Stimulated activated naive B cell treated with anti-CD40 and anti-IgM and Interleukin-4, amounts not matched to agents 10 μg/mL and 1 μg/mL and 100 μg/mL, for 72 hours (primary cell): ENCODE measurements at regions not wholly inside any gene's neighbourhood (a gene's known extent, or its start where the extent isn't known, plus 50 kb on each side); places are given as distances from the start of the nearest gene placed in this dataset.
"Not testable (repeated sequence)": the region's sequence is repeated elsewhere in the genome, so short reads cannot be mapped to it uniquely, and the experiment has no call there.

Source experiments
- ATAC-seq, 2 donors: fragments of 150-1000 bp; cut with Tn5 transposase; replicated peaks; 2 replicates each; pipeline ENCODE4 v1.10.0; 2021; ENCODE audit warnings: moderate library complexity in 1 of 2
- DNase-seq: peaks from one replicate; pipeline ENCODE4 v3.0.0; 2021
- H3K27ac Mint-ChIP-seq: one replicate; pipeline ENCODE4 v1.8.0; 2022; ENCODE audit warnings: mild to moderate bottlenecking, mixed read lengths
- H3K27me3 Mint-ChIP-seq, 2 donors: one replicate each; pipeline ENCODE4 v1.8.0; 2022; ENCODE audit warnings: mixed read lengths in 2 of 2
- H3K36me3 Mint-ChIP-seq, 2 donors: one replicate each; pipeline ENCODE4 v1.8.0; 2022; ENCODE audit warnings: mixed read lengths in 2 of 2, mild to moderate bottlenecking in 1 of 2
- H3K4me1 Mint-ChIP-seq, 2 donors: one replicate each; pipeline ENCODE4 v1.8.0; 2022; ENCODE audit warnings: mixed read lengths in 2 of 2, mild to moderate bottlenecking in 1 of 2
- H3K4me3 Mint-ChIP-seq, 2 donors: one replicate each; pipeline ENCODE4 v1.8.0; 2022; ENCODE audit warnings: mild to moderate bottlenecking in 2 of 2, mixed read lengths in 2 of 2, moderate library complexity in 1 of 2
- H3K9me3 Mint-ChIP-seq, 2 donors: one replicate each; pipeline ENCODE4 v1.8.0; 2022; ENCODE audit warnings: mixed read lengths in 2 of 2, mild to moderate bottlenecking in 1 of 2

DNA sequence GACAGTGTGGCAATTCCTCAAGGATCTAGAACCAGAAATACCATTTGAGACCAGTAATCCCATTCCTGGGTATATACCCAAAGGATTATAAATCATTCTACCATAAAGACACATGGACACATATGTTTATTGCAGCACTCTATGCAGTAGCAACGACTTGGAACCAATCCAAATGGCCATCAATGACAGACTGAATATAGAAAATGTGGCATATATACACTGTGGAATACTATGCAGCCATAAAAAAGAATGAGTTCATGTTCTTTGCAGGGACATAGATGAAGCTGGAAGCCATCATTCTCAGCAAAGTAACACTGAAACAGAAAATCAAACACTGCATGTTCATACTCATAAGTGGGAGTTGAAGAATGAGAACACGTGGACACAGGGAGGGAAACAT lies 91.7 kb downstream of the VPREB1 start:
- not testable (repeated sequence) for H3K9me3 Mint-ChIP-seq, H3K36me3 Mint-ChIP-seq, H3K4me3 Mint-ChIP-seq, H3K27ac Mint-ChIP-seq, ATAC-seq, H3K4me1 Mint-ChIP-seq, DNase-seq
- peaks cover 23 to 36% of the 10 kb centered on the region in 2 donors for H3K27me3 Mint-ChIP-seq

GRCh38 chr22:22338778-22339177 lies 94.2 kb downstream of the VPREB1 start:
- not testable (repeated sequence) for H3K36me3 Mint-ChIP-seq, H3K9me3 Mint-ChIP-seq, H3K4me3 Mint-ChIP-seq, DNase-seq, ATAC-seq, H3K27ac Mint-ChIP-seq
- H3K27me3 Mint-ChIP-seq, result peaks cover 14 to 23% of the 10 kb centered on the region in 2 donors
- peaks cover 9 to 13% of the 10 kb centered on the region in 2 donors for H3K4me1 Mint-ChIP-seq

DNA sequence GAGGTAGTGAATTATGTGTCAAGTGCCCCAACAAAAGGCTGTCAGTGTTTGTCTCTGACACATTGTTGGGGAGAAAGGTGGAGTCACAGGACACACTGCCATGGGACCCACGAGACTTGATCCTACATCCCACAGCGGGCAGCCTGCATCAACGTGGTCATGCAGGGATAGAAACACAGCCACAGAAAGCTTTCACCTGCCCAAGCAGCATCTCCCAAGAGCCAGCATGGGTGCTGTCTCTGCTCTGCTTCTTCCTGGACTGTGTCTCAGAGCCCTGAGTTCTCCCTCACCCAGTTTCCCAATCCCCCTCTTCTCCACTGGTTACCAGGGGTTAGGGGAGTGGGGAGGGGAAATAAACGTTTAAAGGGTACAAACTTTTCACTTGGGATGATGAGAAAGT lies 97.2 kb downstream of the VPREB1 start:
- Mint-ChIP-seq H3K27ac (no peak overlapping the region), H3K4me1 (peaks cover 20 to 21% of the 10 kb centered on the region in 2 donors), H3K4me3 (no peak overlapping the region), H3K9me3 (peaks cover 0 to 2% of the 10 kb centered on the region in 2 donors), H3K27me3 (no peaks in the 10 kb centered on the region), H3K36me3 (no peaks in the 10 kb centered on the region)
- DNase-seq, result no peak
- no peak for ATAC-seq

GRCh38 chr22:22342697-22343580 lies 98.4 kb downstream of the VPREB1 start:
- no peaks in the 10 kb centered on the region for H3K27me3 Mint-ChIP-seq
- ATAC-seq, result peak; percentile 64 to 67
- peak; percentile 17 for DNase-seq
- peaks cover 20 to 21% of the 10 kb centered on the region in 2 donors for H3K4me1 Mint-ChIP-seq
- peak overlapping the region in 1 of 2 donors; percentile 0 for H3K4me3 Mint-ChIP-seq
- H3K9me3 Mint-ChIP-seq, result no peaks in the 10 kb centered on the region
- H3K36me3 Mint-ChIP-seq, result no peaks in the 10 kb centered on the region
- peak overlapping the region; percentile 47 for H3K27ac Mint-ChIP-seq

GRCh38 chr22:22343581-22344296 lies 99.2 kb downstream of the VPREB1 start:
- peak overlapping the region in 1 of 2 donors; percentile 0 for H3K4me3 Mint-ChIP-seq
- DNase-seq, result peak; percentile 46
- peaks cover 20 to 21% of the 10 kb centered on the region in 2 donors for H3K4me1 Mint-ChIP-seq
- no peaks in the 10 kb centered on the region for H3K27me3 Mint-ChIP-seq
- peak; percentile 93 to 97 for ATAC-seq
- peak overlapping the region; percentile 47 for H3K27ac Mint-ChIP-seq
- no peaks in the 10 kb centered on the region for H3K36me3 Mint-ChIP-seq
- no peaks in the 10 kb centered on the region for H3K9me3 Mint-ChIP-seq

DNA sequence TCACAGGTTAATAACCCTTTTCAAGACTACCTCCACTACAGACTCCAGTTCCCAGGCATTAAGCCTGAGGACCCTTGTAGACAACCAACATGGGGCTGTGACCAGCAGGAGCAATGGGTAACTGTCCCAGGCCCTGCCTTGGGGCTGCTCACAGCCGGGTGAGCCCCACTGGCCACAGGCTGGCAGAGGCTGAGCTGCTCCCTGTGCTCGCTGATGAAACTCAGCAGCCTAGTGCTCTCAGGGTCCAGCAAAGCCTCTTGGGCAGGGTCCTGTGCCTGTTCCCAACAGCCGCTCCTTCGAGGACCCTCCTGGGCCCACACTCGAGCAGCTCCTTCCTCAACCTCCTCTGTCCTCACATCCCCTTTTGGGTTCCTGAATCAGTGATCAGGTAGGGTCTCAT lies 99.8 kb downstream of the VPREB1 start:
- no peak overlapping the region for H3K4me3 Mint-ChIP-seq
- no peak overlapping the region for H3K27ac Mint-ChIP-seq
- no peaks in the 10 kb centered on the region for H3K9me3 Mint-ChIP-seq
- DNase-seq (no peak), ATAC-seq (no peak)
- H3K36me3 Mint-ChIP-seq, result no peaks in the 10 kb centered on the region
- peaks cover 19 to 21% of the 10 kb centered on the region in 2 donors for H3K4me1 Mint-ChIP-seq
- no peaks in the 10 kb centered on the region for H3K27me3 Mint-ChIP-seq

- no peaks in the 10 kb centered on the region for H3K36me3 Mint-ChIP-seq
- H3K9me3 Mint-ChIP-seq, result no peaks in the 10 kb centered on the region
- no peak for ATAC-seq
Observed at GRCh38 chr22:22345781-22346180, 101.2 kb downstream of the VPREB1 start.

GRCh38 chr22:22346401-22347107 lies 102.0 kb downstream of the VPREB1 start:
- Mint-ChIP-seq H3K4me1 (peaks cover 21 to 22% of the 10 kb centered on the region in 2 donors), H3K9me3 (no peaks in the 10 kb centered on the region), H3K27me3 (no peaks in the 10 kb centered on the region), H3K4me3 (no peak overlapping the region), H3K27ac (no peak overlapping the region), H3K36me3 (no peaks in the 10 kb centered on the region)
- no peak for ATAC-seq
- no peak for DNase-seq

More at GRCh38 chr22:22345781-22346180, 101.2 kb downstream of the VPREB1 start:
- no peaks in the 10 kb centered on the region for H3K27me3 Mint-ChIP-seq
- no peak for DNase-seq
- H3K27ac Mint-ChIP-seq, result no peak overlapping the region
- H3K4me3 Mint-ChIP-seq, result no peak overlapping the region
- peaks cover 19 to 21% of the 10 kb centered on the region in 2 donors for H3K4me1 Mint-ChIP-seq

DNA sequence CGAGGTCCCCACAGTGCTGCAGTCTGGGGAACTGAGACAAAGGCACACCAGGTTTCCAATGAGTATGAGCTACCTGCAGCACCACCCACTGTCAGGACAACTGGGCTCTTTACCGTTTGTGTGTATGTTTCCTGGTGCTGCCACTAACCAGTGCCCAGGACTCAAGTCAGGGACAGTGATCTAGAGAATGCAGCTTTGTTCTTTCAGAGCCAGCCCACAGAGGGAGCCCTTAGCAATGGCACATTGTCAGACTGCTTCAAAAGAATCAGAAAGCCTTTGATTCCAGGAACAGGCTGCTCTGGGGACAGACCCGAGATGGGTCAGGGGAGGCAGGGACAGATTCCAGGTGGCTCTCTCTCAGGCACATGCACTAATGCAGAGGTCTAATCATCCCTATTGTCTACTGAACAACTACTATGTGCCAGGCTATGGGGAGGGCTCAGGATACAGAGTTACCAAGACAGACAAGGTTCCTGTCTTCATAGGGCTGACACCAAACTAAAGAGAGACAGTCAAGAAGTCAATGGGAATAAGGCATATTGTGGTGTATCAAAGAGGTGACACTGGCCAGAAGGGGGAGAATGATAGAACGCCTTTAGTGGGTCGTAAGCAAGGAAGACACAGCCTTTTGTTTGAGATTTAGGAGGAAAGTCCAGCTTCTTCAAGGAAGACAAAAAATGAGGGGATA lies 103.7 kb downstream of the VPREB1 start:
- no peak overlapping the region for H3K4me3 Mint-ChIP-seq

DNA sequence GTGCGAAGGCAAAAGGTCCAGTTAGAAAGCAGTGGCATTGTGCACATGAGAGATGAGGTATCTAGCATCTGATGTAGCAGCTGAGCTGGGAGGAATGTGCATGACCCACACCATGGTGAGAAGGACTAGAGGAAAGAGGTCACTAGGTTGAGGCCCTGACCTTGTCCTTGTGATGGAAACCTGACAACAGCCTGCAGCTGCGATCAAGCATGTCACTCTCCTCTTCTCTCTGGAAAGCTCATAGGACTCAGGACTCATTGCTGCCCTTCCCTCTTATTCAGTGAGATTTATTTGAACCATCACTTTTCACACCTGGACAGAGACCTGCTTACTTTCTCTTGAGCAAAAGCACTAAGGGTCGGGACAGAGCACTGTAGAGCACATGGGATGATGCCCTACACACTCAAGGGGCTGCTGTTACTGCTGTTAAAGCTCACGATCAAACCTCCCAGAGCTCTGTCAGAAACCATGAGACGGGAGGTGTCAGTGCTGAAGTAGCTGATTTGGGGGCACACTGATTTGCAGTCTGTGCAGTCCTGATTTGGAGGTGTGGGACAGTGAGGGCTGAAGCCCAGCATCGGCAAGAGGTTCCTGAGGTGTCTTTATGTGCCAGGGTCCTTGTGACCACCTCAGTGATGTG lies 104.3 kb downstream of the VPREB1 start:
- Mint-ChIP-seq H3K4me3 (no peak overlapping the region), H3K27ac (no peak overlapping the region), H3K27me3 (no peaks in the 10 kb centered on the region)

More for the DNA sequence above, 103.7 kb downstream of the VPREB1 start:
- ATAC-seq (peak in 1 of 2 donors; percentile 33), DNase-seq (no peak)
- Mint-ChIP-seq H3K27ac (no peak overlapping the region), H3K36me3 (no peaks in the 10 kb centered on the region), H3K9me3 (no peaks in the 10 kb centered on the region), H3K4me1 (peaks cover 26 to 29% of the 10 kb centered on the region in 2 donors), H3K27me3 (no peaks in the 10 kb centered on the region)

DNA sequence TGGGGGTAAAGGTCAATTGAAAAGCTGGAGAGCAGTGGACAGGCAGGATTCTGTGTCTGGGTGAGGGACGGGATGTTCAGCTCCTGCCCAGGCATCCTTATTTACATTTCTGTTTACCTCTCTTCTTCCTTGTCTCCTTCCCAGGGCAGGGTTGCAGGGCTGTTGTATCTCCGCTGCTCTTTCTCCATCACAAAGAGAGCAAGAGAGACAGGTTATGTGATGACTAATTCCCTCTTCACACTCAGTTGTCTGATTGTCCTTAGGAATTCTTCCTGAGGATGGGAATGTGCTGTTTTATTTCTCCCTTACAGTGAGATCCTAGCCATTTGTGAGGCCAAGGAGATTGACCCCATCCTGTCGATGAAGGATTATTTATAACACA lies 104.9 kb downstream of the VPREB1 start:
- Mint-ChIP-seq H3K4me1 (peaks cover 23 to 24% of the 10 kb centered on the region in 2 donors), H3K27ac (no peak overlapping the region), H3K27me3 (no peaks in the 10 kb centered on the region), H3K9me3 (no peaks in the 10 kb centered on the region), H3K4me3 (no peak overlapping the region), H3K36me3 (no peaks in the 10 kb centered on the region)
- no peak for DNase-seq
- no peak for ATAC-seq

More for the DNA sequence above, 104.3 kb downstream of the VPREB1 start:
- no peaks in the 10 kb centered on the region for H3K9me3 Mint-ChIP-seq
- H3K4me1 Mint-ChIP-seq, result peaks cover 26 to 27% of the 10 kb centered on the region in 2 donors
- DNase-seq (no peak), ATAC-seq (no peak)
- no peaks in the 10 kb centered on the region for H3K36me3 Mint-ChIP-seq

DNA sequence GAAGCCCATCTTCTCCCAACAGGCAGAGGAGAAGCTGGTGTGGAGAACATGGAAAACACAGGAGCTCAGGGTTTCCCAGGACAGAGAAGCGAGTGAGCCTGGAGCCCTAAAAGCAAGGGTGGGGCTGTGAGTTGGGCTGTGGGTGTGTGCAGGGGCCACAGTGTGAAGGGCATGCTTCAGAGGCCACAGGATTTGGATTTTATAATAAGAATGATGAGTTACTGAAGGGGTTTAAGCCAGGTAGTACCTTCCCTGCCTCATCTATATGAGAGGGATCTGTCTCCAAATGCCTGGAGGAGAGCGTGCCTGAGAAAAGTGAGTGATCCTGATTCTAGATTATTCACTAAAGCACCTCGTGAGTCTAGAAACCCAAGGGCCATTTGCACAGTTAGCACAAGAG lies 106.8 kb downstream of the VPREB1 start:
- Mint-ChIP-seq H3K9me3 (no peaks in the 10 kb centered on the region), H3K4me3 (no peak overlapping the region), H3K4me1 (peaks cover 24 to 31% of the 10 kb centered on the region in 2 donors), H3K27ac (no peak overlapping the region), H3K36me3 (no peaks in the 10 kb centered on the region), H3K27me3 (no peaks in the 10 kb centered on the region)
- DNase-seq (no peak), ATAC-seq (no peak)

- H3K4me1 Mint-ChIP-seq, result peaks cover 32 to 41% of the 10 kb centered on the region in 2 donors
- H3K27me3 Mint-ChIP-seq, result no peaks in the 10 kb centered on the region
- H3K27ac Mint-ChIP-seq, result no peak overlapping the region
- H3K9me3 Mint-ChIP-seq, result no peaks in the 10 kb centered on the region
- ATAC-seq (no peak), DNase-seq (no peak)
- H3K4me3 Mint-ChIP-seq, result no peak overlapping the region
- no peaks in the 10 kb centered on the region for H3K36me3 Mint-ChIP-seq
Observed at GRCh38 chr22:22352371-22352999, 107.9 kb downstream of the VPREB1 start.
